T-helper 1 cell treated with Interleukin-12 subunit alpha and Interleukin-12 subunit beta and Interleukin-4 antibody, amounts not matched to agents 30 ng/mL and 1 ng/mL, for 36 hours (primary cell): ENCODE measurements at regions not wholly inside any gene's neighbourhood (a gene's known extent, or its start where the extent isn't known, plus 50 kb on each side); places are given as distances from the start of the nearest gene placed in this dataset.

Source experiments
- intact Hi-C: fragments of 100-400 bp; cut with micrococcal nuclease; formaldehyde crosslinking; loops from one replicate; pipeline ENCODE4 v1.15.1; 2024

- intact Hi-C loops: no loop called here
Measured at GRCh38 chr4:62193761-62194160, 993.6 kb downstream of the ADGRL3 start.

- intact Hi-C loops: no loop called here
Measured at GRCh38 chr4:62191451-62192240, 991.5 kb downstream of the ADGRL3 start.

DNA sequence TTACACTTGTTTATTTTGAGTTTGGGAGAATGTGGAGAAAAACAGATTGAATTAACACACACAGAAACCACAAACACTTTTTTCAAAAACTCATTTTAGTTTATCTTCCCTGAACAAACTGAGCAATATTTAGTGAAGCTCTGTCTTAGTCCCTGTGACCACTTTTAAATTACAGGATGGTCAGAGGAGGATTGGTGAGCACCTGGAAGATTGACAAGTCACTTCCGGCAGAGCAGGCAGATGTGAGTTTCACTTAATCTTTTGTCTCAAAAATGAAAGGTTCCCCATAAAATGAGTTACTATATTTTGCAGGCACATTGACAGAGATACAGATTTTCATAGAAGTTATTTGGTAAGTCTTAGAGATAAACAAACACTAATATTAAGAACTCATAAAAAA, 970.1 kb downstream of the ADGRL3 start:
- intact Hi-C loops: no loop called here

DNA sequence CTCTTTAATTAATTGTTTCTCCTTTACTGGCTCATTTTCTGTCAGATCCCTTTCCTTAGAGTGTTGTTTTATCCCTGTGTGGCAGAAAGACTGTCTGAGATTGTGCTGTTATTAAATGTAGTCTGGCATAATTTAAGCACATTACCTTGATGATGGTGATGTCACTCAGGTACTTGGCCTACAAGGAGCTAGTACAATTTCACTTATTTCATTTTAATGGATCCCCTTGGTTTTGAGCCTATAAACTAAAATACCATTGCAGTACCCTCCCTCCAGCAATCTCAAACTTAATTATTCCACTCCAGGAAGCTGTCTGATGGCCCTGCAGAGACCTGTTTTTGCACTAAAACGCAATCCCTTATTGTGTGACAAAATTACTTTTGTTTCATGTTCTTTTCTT, 968.6 kb downstream of the ADGRL3 start:
- intact Hi-C loops: no loop called here

DNA sequence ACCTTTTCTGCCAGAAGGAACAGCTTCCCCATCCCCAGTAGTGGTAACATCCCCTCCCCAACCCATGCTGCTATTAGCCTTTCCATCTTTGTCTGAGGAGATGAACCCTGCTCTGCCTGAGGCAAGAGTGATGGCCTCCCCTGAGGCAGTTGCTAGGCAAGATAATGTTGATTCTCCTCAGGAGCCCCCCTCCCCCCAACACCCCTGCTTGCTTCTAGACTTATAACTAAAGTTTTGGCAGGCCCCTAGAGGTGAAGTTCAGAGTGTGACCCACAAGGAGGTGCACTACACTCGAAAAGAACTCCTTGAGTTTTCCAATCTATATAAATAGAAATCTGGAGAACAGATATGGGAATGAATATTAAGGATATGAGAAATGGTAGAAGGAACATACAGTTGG, 962.5 kb downstream of the ADGRL3 start:
- intact Hi-C loops: no loop called here

- intact Hi-C loops: no loop called here
Measured at GRCh38 chr4:62161446-62161845, 961.3 kb downstream of the ADGRL3 start.

- intact Hi-C loops: no loop called here
Measured at GRCh38 chr4:62159876-62160275, 959.8 kb downstream of the ADGRL3 start.

DNA sequence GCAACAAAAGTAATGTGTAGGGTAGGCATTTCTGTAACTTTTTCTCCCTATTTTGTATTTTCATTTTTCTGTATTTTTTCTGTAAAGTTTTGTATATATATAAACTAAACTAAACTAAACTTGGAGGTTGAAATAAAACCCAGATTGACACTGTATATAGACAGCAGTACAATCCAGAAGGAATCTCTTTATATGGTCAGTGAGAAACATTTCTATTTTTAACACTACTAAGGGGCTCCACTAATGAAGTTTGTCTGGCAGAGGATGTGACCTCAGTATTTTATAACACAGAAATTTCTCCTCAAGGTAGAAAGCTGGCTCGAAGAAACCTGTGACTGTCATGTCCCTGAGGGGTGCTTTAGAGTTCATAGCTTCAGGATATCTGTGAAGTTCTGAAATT, 959.2 kb downstream of the ADGRL3 start:
- intact Hi-C loops: no loop called here

- intact Hi-C loops: no loop called here
Measured at GRCh38 chr4:62156205-62156604, 956.1 kb downstream of the ADGRL3 start.

DNA sequence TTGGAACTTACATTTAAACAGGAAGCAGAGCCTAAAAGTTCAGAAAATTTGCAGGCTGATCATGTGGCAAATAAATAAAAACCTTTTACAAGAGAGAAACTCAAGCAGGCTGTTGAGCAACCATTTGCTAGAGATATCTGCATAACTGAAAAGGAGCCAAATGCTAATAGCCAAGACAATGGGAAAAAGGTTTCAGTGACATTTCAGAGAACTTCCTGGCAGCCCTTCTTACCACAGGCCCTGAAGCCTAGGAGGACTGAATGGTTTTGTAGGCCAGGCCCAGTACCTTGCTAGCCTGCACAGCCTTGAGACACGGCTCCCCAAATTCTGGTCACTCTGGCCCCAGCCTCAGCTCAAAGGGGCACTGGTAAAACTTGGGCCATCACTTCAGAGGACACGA, 945.1 kb downstream of the ADGRL3 start:
- intact Hi-C loops: no loop called here

DNA sequence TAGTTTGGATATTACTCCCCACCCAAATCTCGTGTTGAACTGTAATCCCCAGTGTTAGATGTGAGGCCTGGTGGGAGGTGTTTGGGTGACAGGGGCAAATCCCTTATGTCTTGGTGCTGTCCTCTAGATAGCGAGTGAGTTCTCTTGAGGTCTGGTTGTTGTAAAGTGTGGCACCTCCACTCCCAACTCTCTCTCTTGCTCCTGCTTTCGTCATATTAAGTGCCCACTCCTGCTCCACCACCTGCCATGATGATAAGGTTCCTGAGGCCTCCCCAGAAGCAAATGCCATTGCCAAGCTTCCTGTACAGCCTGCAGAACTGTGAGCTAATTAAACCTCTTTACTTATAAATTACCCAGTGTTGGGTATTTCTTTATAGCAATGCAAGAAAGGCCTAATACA, 944.3 kb downstream of the ADGRL3 start:
- intact Hi-C loops: no loop called here

GRCh38 chr4:62135565-62136156, 935.5 kb downstream of the ADGRL3 start:
- intact Hi-C loops: no loop called here

DNA sequence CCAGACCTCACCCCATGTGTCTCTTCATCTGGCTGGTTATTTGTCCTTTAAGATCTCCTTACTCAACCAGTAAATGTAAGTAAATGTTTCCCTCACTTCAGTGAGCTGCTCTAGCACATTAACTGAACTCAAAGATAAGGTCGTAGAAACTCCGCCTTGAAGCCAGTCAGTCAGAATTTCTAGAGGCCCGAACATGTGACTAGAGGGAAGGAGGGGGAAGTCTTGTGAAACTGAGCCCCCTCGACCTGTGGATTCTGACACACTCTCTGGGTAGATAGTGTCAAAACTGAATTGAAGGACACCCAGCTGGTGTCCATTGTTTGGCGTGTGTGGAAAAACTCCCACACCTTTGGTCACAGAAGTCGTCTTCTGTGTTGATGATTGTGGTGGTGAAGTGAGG, 933.9 kb downstream of the ADGRL3 start:
- intact Hi-C loops: no loop called here

DNA sequence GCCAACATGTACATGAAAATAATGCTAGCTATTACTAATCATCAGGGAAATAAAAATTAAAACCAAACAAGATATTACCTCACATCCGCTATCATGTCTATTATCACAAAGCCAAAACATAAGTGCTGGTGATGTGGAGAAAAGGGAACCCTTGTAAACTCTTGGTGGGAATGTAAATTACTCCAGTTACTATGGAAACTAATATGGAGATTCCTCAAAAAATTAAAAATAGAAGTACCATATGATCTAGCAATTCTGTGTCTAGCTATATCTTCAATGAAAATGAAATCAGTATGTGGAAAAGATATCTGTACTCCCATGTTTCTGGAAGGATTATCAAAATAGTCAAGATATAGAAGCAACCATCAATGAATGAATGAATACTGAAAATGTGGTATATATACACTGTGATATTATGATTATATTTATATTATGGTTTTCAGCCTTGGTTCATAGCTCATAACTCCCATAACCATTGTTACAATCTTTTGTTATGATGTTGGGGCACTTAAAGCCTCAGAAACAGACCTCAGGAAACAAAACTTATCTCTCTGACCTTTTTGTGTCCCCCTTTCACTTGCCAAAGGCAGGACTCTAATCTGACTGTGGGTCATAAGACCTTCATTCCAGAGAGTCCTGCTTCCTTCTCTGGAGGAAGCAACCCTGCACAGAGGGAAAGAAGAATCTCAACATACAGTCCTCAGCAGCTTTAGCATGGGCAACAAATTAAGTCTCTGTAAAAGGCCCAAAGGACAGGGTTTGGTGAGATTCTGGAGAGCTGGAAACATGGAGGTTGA, 933.2 kb downstream of the ADGRL3 start:
- intact Hi-C loops: no loop called here

DNA sequence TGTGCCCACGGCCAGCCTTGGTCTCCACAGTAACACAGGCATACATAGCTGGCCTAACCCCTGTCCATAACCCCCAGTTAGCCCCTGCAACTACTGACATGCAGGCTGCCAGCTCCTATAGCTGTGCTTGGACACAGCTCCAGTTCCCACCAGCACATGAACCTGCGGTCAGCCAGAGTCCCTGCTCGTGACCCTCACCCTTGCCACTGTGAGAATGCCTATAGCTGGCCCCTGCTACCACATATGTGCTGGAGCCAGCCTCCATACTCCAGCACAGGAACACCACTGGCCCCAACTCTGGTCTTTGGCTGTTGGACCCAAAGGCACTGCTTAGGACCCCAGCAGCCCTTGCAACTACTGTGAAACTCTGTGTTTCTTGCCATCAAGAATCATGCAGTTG, 930.9 kb downstream of the ADGRL3 start:
- intact Hi-C loops: no loop called here

GRCh38 chr4:62130637-62131036, 930.5 kb downstream of the ADGRL3 start:
- intact Hi-C loops: no loop called here

- intact Hi-C loops: no loop called here
Measured at GRCh38 chr4:62130230-62130629, 930.1 kb downstream of the ADGRL3 start.
